WTC11 (cell line): ENCODE measurements at regions not wholly inside any gene's neighbourhood (a gene's known extent, or its start where the extent isn't known, plus 50 kb on each side); places are given as distances from the start of the nearest gene placed in this dataset.

ENCODE experiments used
- ATAC-seq: fragments of 200-7000 bp; cut with Tn5 transposase; 2 replicates; pipeline ENCODE4 v1.10.0; 2021; ENCODE audit warnings: mild to moderate bottlenecking, moderate library complexity
- CTCF ChIA-PET: fragments of 300-600 bp; sonication (Branson Sonifier 250); formaldehyde crosslinking; loops from one replicate; lab custom pipeline; 2021; ENCODE audit warnings: antibody characterized with exemption; lab: Charles Lee
- POLR2A ChIA-PET: fragments of 350-600 bp; sonication (Branson Sonifier 250); formaldehyde crosslinking; loops from one replicate; lab custom pipeline; 2021; ENCODE audit warnings: antibody characterized with exemption; lab: Charles Lee
- DNase-seq: peaks from one replicate; pipeline ENCODE4 v3.0.0; 2021; ENCODE audit warnings: low spot score
- H3K27ac Mint-ChIP-seq: 2 replicates; pipeline ENCODE4 v1.8.0; 2021; ENCODE audit warnings: mixed read lengths
- H3K27me3 Mint-ChIP-seq: 2 replicates; pipeline ENCODE4 v1.8.0; 2021; ENCODE audit warnings: low read depth, mild to moderate bottlenecking, moderate library complexity, mixed read lengths
- H3K36me3 Mint-ChIP-seq: 2 replicates; pipeline ENCODE4 v1.8.0; 2021; ENCODE audit warnings: mixed read lengths
- H3K4me1 Mint-ChIP-seq: 2 replicates; pipeline ENCODE4 v1.8.0; 2022; ENCODE audit warnings: mixed read lengths
- H3K4me3 Mint-ChIP-seq: 2 replicates; pipeline ENCODE4 v1.8.0; 2021; ENCODE audit warnings: mild to moderate bottlenecking, moderate library complexity, mixed read lengths
- H3K9me3 Mint-ChIP-seq: 2 replicates; pipeline ENCODE4 v1.8.0; 2021; ENCODE audit warnings: mixed read lengths
- ATF1 ChIP-seq: sonication (generic); formaldehyde crosslinking; IDR thresholded peaks from 2 replicates; pipeline ENCODE4 v1.8.1; 2023; ENCODE audit warnings: mild to moderate bottlenecking, moderate library complexity, missing genetic modification reagents
- ATF3 ChIP-seq: sonication (generic); formaldehyde crosslinking; conservative IDR thresholded peaks from 2 replicates; pipeline ENCODE4 v1.8.1; 2022; ENCODE audit warnings: mild to moderate bottlenecking, missing genetic modification reagents
- CBFB ChIP-seq: sonication (generic); formaldehyde crosslinking; IDR thresholded peaks from 2 replicates; pipeline ENCODE4 v1.8.1; 2022; ENCODE audit warnings: mild to moderate bottlenecking, low read depth, missing genetic modification reagents
- CREB1 ChIP-seq: sonication (generic); formaldehyde crosslinking; IDR thresholded peaks from 2 replicates; pipeline ENCODE4 v1.8.0; 2023; ENCODE audit warnings: mild to moderate bottlenecking, missing genetic modification reagents
- GTF2I ChIP-seq: fragments of 250-450 bp; sonication (Bioruptor Pico); conservative IDR thresholded peaks from 2 replicates; pipeline ENCODE4 v1.4.0; 2021; ENCODE audit warnings: mild to moderate bottlenecking
- HMGXB4 ChIP-seq: sonication (generic); formaldehyde crosslinking; IDR thresholded peaks from 2 replicates; pipeline ENCODE4 v1.8.1; 2023; ENCODE audit warnings: mild to moderate bottlenecking, moderate library complexity, missing genetic modification reagents
- JAZF1 ChIP-seq: fragments of 250-450 bp; sonication (Bioruptor Pico); IDR thresholded peaks from 2 replicates; pipeline ENCODE4 v1.9.0; 2021; ENCODE audit warnings: moderate library complexity, mild to moderate bottlenecking, inconsistent platforms
- JUN ChIP-seq: sonication (generic); formaldehyde crosslinking; IDR thresholded peaks from 2 replicates; pipeline ENCODE4 v1.8.0; 2023; ENCODE audit warnings: mild to moderate bottlenecking, missing genetic modification reagents
- KAT7 ChIP-seq: sonication (generic); formaldehyde crosslinking; IDR thresholded peaks from 2 replicates; pipeline ENCODE4 v1.8.1; 2023; ENCODE audit warnings: missing genetic modification reagents, mild to moderate bottlenecking, borderline replicate concordance
- MLX ChIP-seq: sonication (generic); formaldehyde crosslinking; IDR thresholded peaks from 2 replicates; pipeline ENCODE4 v1.8.1; 2023; ENCODE audit warnings: mild to moderate bottlenecking, missing genetic modification reagents, moderate library complexity
- MXD4 ChIP-seq: fragments of 250-450 bp; sonication (Bioruptor Pico); IDR thresholded peaks from 2 replicates; pipeline ENCODE4 v1.8.0; 2021; ENCODE audit warnings: mild to moderate bottlenecking, moderate library complexity, borderline replicate concordance
- MYBL2 ChIP-seq: sonication (generic); formaldehyde crosslinking; IDR thresholded peaks from 2 replicates; pipeline ENCODE4 v1.8.1; 2023; ENCODE audit warnings: mild to moderate bottlenecking, moderate library complexity, missing genetic modification reagents
- NFATC4 ChIP-seq: fragments of 250-450 bp; sonication (Bioruptor Pico); IDR thresholded peaks from 2 replicates; pipeline ENCODE4 v1.9.0; 2021; ENCODE audit warnings: mild to moderate bottlenecking
- NR3C1 ChIP-seq: sonication (generic); formaldehyde crosslinking; conservative IDR thresholded peaks from 2 replicates; pipeline ENCODE4 v1.8.1; 2023; ENCODE audit warnings: low read depth, mild to moderate bottlenecking, missing genetic modification reagents
- PREB ChIP-seq: sonication (generic); formaldehyde crosslinking; IDR thresholded peaks from 2 replicates; pipeline ENCODE4 v1.8.1; 2022; ENCODE audit warnings: mild to moderate bottlenecking, missing genetic modification reagents, moderate library complexity, borderline replicate concordance
- RORB ChIP-seq: fragments of 250-450 bp; sonication (Bioruptor Pico); IDR thresholded peaks from 2 replicates; pipeline ENCODE4 v1.9.0; 2021; ENCODE audit warnings: mild to moderate bottlenecking
- ZNF219 ChIP-seq: sonication (generic); formaldehyde crosslinking; IDR thresholded peaks from 2 replicates; pipeline ENCODE4 v1.8.0; 2023; ENCODE audit warnings: missing genetic modification reagents, mild to moderate bottlenecking, borderline replicate concordance
- ZNF232 ChIP-seq: sonication (generic); formaldehyde crosslinking; IDR thresholded peaks from 2 replicates; pipeline ENCODE4 v1.8.0; 2022; ENCODE audit warnings: mild to moderate bottlenecking, missing genetic modification reagents
- ZNF263 ChIP-seq: sonication (generic); formaldehyde crosslinking; IDR thresholded peaks from 2 replicates; pipeline ENCODE4 v1.8.1; 2022; ENCODE audit warnings: low read depth, mild to moderate bottlenecking, moderate library complexity, missing genetic modification reagents
- ZNF317 ChIP-seq: sonication (generic); formaldehyde crosslinking; IDR thresholded peaks from 2 replicates; pipeline ENCODE4 v1.8.1; 2023; ENCODE audit warnings: low read depth, mild to moderate bottlenecking, moderate library complexity, missing genetic modification reagents, borderline replicate concordance
- ZNF423 ChIP-seq: fragments of 250-450 bp; sonication (Bioruptor Pico); IDR thresholded peaks from 2 replicates; pipeline ENCODE4 v2.1.2; 2022; ENCODE audit warnings: mild to moderate bottlenecking, moderate library complexity
- ZNF671 ChIP-seq: fragments of 250-450 bp; sonication (Bioruptor Pico); IDR thresholded peaks from 2 replicates; pipeline ENCODE4 v1.8.0; 2021; ENCODE audit warnings: mild to moderate bottlenecking
- TF ChIP-seq, protein P1 (sequence below): sonication (generic); formaldehyde crosslinking; IDR thresholded peaks from 2 replicates; pipeline ENCODE4 v1.8.0; 2022; ENCODE audit warnings: mild to moderate bottlenecking, missing genetic modification reagents
- TF ChIP-seq, protein P2 (sequence below): fragments of 250-450 bp; sonication (Bioruptor Pico); IDR thresholded peaks from 2 replicates; pipeline ENCODE4 v1.9.0; 2021; ENCODE audit warnings: mild to moderate bottlenecking, borderline replicate concordance

GRCh38 chr7:119606297-119606696, 666.7 kb upstream of the KCND2 start (continued):
- TF ChIP-seq ATF3 (CRISPR knock-in tag) (no peak), ZNF317 (CRISPR knock-in tag) (no peak), ZNF219 (CRISPR knock-in tag) (no peak), CREB1 (CRISPR knock-in tag) (no peak)
- TF ChIP-seq, protein P1, sequence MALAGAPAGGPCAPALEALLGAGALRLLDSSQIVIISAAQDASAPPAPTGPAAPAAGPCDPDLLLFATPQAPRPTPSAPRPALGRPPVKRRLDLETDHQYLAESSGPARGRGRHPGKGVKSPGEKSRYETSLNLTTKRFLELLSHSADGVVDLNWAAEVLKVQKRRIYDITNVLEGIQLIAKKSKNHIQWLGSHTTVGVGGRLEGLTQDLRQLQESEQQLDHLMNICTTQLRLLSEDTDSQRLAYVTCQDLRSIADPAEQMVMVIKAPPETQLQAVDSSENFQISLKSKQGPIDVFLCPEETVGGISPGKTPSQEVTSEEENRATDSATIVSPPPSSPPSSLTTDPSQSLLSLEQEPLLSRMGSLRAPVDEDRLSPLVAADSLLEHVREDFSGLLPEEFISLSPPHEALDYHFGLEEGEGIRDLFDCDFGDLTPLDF (CRISPR knock-in tag), result no peak
- TF ChIP-seq, protein P2, sequence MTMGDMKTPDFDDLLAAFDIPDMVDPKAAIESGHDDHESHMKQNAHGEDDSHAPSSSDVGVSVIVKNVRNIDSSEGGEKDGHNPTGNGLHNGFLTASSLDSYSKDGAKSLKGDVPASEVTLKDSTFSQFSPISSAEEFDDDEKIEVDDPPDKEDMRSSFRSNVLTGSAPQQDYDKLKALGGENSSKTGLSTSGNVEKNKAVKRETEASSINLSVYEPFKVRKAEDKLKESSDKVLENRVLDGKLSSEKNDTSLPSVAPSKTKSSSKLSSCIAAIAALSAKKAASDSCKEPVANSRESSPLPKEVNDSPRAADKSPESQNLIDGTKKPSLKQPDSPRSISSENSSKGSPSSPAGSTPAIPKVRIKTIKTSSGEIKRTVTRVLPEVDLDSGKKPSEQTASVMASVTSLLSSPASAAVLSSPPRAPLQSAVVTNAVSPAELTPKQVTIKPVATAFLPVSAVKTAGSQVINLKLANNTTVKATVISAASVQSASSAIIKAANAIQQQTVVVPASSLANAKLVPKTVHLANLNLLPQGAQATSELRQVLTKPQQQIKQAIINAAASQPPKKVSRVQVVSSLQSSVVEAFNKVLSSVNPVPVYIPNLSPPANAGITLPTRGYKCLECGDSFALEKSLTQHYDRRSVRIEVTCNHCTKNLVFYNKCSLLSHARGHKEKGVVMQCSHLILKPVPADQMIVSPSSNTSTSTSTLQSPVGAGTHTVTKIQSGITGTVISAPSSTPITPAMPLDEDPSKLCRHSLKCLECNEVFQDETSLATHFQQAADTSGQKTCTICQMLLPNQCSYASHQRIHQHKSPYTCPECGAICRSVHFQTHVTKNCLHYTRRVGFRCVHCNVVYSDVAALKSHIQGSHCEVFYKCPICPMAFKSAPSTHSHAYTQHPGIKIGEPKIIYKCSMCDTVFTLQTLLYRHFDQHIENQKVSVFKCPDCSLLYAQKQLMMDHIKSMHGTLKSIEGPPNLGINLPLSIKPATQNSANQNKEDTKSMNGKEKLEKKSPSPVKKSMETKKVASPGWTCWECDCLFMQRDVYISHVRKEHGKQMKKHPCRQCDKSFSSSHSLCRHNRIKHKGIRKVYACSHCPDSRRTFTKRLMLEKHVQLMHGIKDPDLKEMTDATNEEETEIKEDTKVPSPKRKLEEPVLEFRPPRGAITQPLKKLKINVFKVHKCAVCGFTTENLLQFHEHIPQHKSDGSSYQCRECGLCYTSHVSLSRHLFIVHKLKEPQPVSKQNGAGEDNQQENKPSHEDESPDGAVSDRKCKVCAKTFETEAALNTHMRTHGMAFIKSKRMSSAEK (CRISPR knock-in tag), result no peak

DNA sequence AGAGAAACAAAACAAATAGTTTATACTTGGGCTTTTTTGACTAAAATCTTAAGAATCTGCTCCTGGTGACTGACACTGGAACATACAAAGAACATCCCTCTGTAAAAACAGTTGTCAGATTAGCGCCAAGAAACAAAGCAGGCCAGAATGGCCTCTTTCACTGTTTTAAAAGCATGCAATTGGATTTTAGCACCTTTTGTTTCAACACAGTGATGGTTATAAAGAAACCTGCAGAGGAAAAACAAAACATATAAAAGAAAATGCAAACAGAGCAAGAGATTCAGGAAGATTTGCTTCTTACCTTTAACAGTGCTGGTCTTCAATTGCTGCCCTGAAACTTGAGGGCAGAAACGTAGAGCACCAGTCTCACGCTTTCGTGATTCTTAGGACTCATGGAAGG, 652.2 kb upstream of the KCND2 start:
- ATAC-seq (peak; percentile 34), DNase-seq (no peak)
- H3K9me3 Mint-ChIP-seq, result no peaks in the 10 kb centered on the region
- no peak overlapping the region for H3K27ac Mint-ChIP-seq
- no peaks in the 10 kb centered on the region for H3K27me3 Mint-ChIP-seq
- no peak for TF ChIP-seq MLX (CRISPR knock-in tag)
- TF ChIP-seq GTF2I, result no peak
- no peak for TF ChIP-seq PREB (CRISPR knock-in tag)
- TF ChIP-seq KAT7, result no peak
- no peak for TF ChIP-seq MYBL2
- TF ChIP-seq MXD4 (CRISPR knock-in tag), result no peak
- no peak for TF ChIP-seq JUN (CRISPR knock-in tag)
- no peak for TF ChIP-seq JAZF1 (CRISPR knock-in tag)
- TF ChIP-seq NFATC4, result no peak
- no peak for TF ChIP-seq NR3C1 (CRISPR knock-in tag)
- no peak for TF ChIP-seq ZNF671 (CRISPR knock-in tag)
- no peak for TF ChIP-seq ZNF423
- TF ChIP-seq RORB (CRISPR knock-in tag), result no peak
- H3K4me1 Mint-ChIP-seq, result peaks cover 10% of the 10 kb centered on the region
- POLR2A ChIA-PET, result no interaction called here
- no peak overlapping the region for H3K4me3 Mint-ChIP-seq
- H3K36me3 Mint-ChIP-seq, result no peaks in the 10 kb centered on the region
- CTCF ChIA-PET, result no interaction called here

- CTCF ChIA-PET, result no interaction called here
- POLR2A ChIA-PET, result no interaction called here
- Mint-ChIP-seq H3K27ac (no peak overlapping the region), H3K9me3 (no peaks in the 10 kb centered on the region), H3K27me3 (no peaks in the 10 kb centered on the region), H3K4me1 (peaks cover 4% of the 10 kb centered on the region), H3K4me3 (no peak overlapping the region), H3K36me3 (no peaks in the 10 kb centered on the region)
- DNase-seq (no peak), ATAC-seq (no peak)
- TF ChIP-seq ZNF263 (CRISPR knock-in tag) (no peak), CBFB (CRISPR knock-in tag) (no peak), HMGXB4 (CRISPR knock-in tag) (no peak), ATF1 (CRISPR knock-in tag) (no peak), JUN (CRISPR knock-in tag) (no peak), ZNF232 (CRISPR knock-in tag) (no peak), JAZF1 (CRISPR knock-in tag) (no peak)
Measured at GRCh38 chr7:119623427-119623826, 649.5 kb upstream of the KCND2 start.
